Kidney (tissue), 13 donors: ENCODE measurements at regions not wholly inside any gene's neighbourhood (a gene's known extent, or its start where the extent isn't known, plus 50 kb on each side); places are given as distances from the start of the nearest gene placed in this dataset.

Experiments used
- DNase-seq, 5 donors: peaks; one replicate each; pipeline ENCODE4 v3.0.0-alpha.2; 2013 to 2020
- FAIRE-seq: peaks from 2 replicates; lab custom pipeline; 2012; peaks lifted over from hg19 to GRCh38; lab: Jason Lieb, UNC
- H3K27ac ChIP-seq, 2 donors: one replicate each; pipeline ENCODE4 v1.7.0; 2013; ENCODE audit warnings: low read depth in 2 of 2, low read length in 2 of 2, inconsistent platforms in 1 of 2
- H3K27me3 ChIP-seq: one replicate; pipeline ENCODE4 v1.7.1; 2013; ENCODE audit warnings: low read length, inconsistent platforms; ENCODE audit not compliant: control insufficient read depth, insufficient read depth
- H3K36me3 ChIP-seq, 3 donors: one replicate each; pipeline versions ENCODE4 v1.7.0 to v1.7.1; 2013; ENCODE audit warnings: low read length in 3 of 3, control low read depth in 1 of 3, inconsistent platforms in 1 of 3; ENCODE audit not compliant: insufficient read depth in 3 of 3, control insufficient read depth in 2 of 3
- H3K4me1 ChIP-seq, 3 donors: one replicate each; pipeline versions ENCODE4 v1.7.0 to v1.7.1; 2013; ENCODE audit warnings: low read length in 3 of 3, inconsistent platforms in 1 of 3, low read depth in 1 of 3; ENCODE audit not compliant: control insufficient read depth in 2 of 3, insufficient read depth in 2 of 3
- H3K4me3 ChIP-seq, 3 donors: one replicate each; pipeline versions ENCODE4 v1.7.0 to v1.8.1; 2013; ENCODE audit warnings: low read length in 3 of 3, control low read depth in 1 of 3, inconsistent platforms in 1 of 3
- H3K9ac ChIP-seq, 3 donors: one replicate each; pipeline versions ENCODE4 v1.7.0 to v1.7.1; 2013; ENCODE audit warnings: low read length in 3 of 3, control low read depth in 1 of 3, inconsistent platforms in 1 of 3
- H3K9me3 ChIP-seq, 3 donors: one replicate each; pipeline versions ENCODE4 v1.7.0 to v1.7.1; 2013; ENCODE audit warnings: low read length in 3 of 3, control low read depth in 1 of 3, inconsistent platforms in 1 of 3; ENCODE audit not compliant: control insufficient read depth in 2 of 3, insufficient read depth in 1 of 3
- CTCF ChIP-seq: IDR thresholded peaks from 3 replicates; pipeline ENCODE4 v1.5.1; 2012; ENCODE audit warnings: mild to moderate bottlenecking, moderate library complexity, borderline replicate concordance; ENCODE audit not compliant: insufficient read depth; ENCODE audit errors: extremely low read depth
- intact Hi-C: fragments of 100-400 bp; cut with DNase I; formaldehyde crosslinking; loops from one replicate; pipeline ENCODE4 v1.11.1; 2022
- donor health status: control.
- donor health status: control.
- donor health status: control.
- donor health status: control.
- donor health status: control.
- donor health status: DM: yes; HTN: yes; CAD: no.
- donor health status: Normal renal cell carcinoma (clear cell type).

- no peak for FAIRE-seq
- Histone ChIP-seq H3K36me3 (no peaks in the 10 kb centered on the region), H3K9ac (no peak overlapping the region), H3K27ac (no peak overlapping the region), H3K4me1 (peaks cover 0 to 2% (median 0%) of the 10 kb centered on the region in 3 donors), H3K4me3 (no peak overlapping the region), H3K9me3 (no peaks in the 10 kb centered on the region), H3K27me3 (peaks cover 5% of the 10 kb centered on the region)
- intact Hi-C loops: no loop called here
- no peak for TF ChIP-seq CTCF
- DNase-seq: no peak
Observed at GRCh38 chr16:86308514-86308913, 201.8 kb upstream of the FOXF1 start.

- no peak for FAIRE-seq
- no peaks in the 10 kb centered on the region for H3K4me1 ChIP-seq
- no peak overlapping the region for H3K27ac ChIP-seq
- no peaks in the 10 kb centered on the region for H3K36me3 ChIP-seq
- DNase-seq: no peak
- intact Hi-C loops: no loop called here
- H3K4me3 ChIP-seq: no peak overlapping the region
- H3K27me3 ChIP-seq: peaks cover 4% of the 10 kb centered on the region
- no peak overlapping the region for H3K9ac ChIP-seq
- H3K9me3 ChIP-seq: no peaks in the 10 kb centered on the region
- no peak for TF ChIP-seq CTCF
Observed at GRCh38 chr16:86313631-86314030, 196.7 kb upstream of the FOXF1 start.

GRCh38 chr16:86314402-86315025, 195.8 kb upstream of the FOXF1 start:
- H3K27me3 ChIP-seq: peaks cover 8% of the 10 kb centered on the region
- FAIRE-seq: no peak
- no peak for TF ChIP-seq CTCF
- intact Hi-C loops: no loop called here
- H3K36me3 ChIP-seq: no peaks in the 10 kb centered on the region
- no peak overlapping the region for H3K9ac ChIP-seq
- no peaks in the 10 kb centered on the region for H3K4me1 ChIP-seq
- no peak for DNase-seq
- no peak overlapping the region for H3K4me3 ChIP-seq
- no peak overlapping the region for H3K27ac ChIP-seq
- H3K9me3 ChIP-seq: no peaks in the 10 kb centered on the region
